Small intestine (tissue), 7 donors: ENCODE measurements at regions not wholly inside any gene's neighbourhood (a gene's known extent, or its start where the extent isn't known, plus 50 kb on each side); places are given as distances from the start of the nearest gene placed in this dataset.

Source experiments
- DNase-seq, 2 donors: peaks; one replicate each; pipeline versions ENCODE4 v3.0.0 to v3.0.0-alpha.2; 2013
- FAIRE-seq: peaks from 2 replicates; lab custom pipeline; 2012; peaks lifted over from hg19 to GRCh38; lab: Jason Lieb, UNC
- H3K27ac ChIP-seq, 3 donors: one replicate each; pipeline ENCODE4 v1.5.1; 2013; ENCODE audit warnings: low read length in 2 of 3, mild to moderate bottlenecking in 2 of 3, control low read depth in 1 of 3, inconsistent platforms in 1 of 3, low read depth in 1 of 3, moderate library complexity in 1 of 3
- H3K27me3 ChIP-seq, 3 donors: one replicate each; pipeline ENCODE4 v1.6.1; 2013; ENCODE audit warnings: low read length in 3 of 3, inconsistent platforms in 1 of 3; ENCODE audit not compliant: control insufficient read depth in 3 of 3, insufficient read depth in 3 of 3
- H3K36me3 ChIP-seq, 3 donors: one replicate each; pipeline ENCODE4 v1.6.1; 2013; ENCODE audit warnings: low read length in 3 of 3, inconsistent platforms in 1 of 3, low read depth in 1 of 3, mild to moderate bottlenecking in 1 of 3, moderate library complexity in 1 of 3; ENCODE audit not compliant: control insufficient read depth in 3 of 3, insufficient read depth in 2 of 3
- H3K4me1 ChIP-seq, 3 donors: one replicate each; pipeline ENCODE4 v1.6.1; 2013; ENCODE audit warnings: low read length in 2 of 3, inconsistent platforms in 1 of 3, low read depth in 1 of 3, mild to moderate bottlenecking in 1 of 3, moderate library complexity in 1 of 3; ENCODE audit not compliant: control insufficient read depth in 3 of 3, insufficient read depth in 2 of 3
- H3K4me3 ChIP-seq, 3 donors: one replicate each; pipeline ENCODE4 v1.5.1; 2013; ENCODE audit warnings: low read length in 3 of 3, control low read depth in 1 of 3, inconsistent platforms in 1 of 3, low read depth in 1 of 3, mild to moderate bottlenecking in 1 of 3, moderate library complexity in 1 of 3
- H3K9me3 ChIP-seq, 2 donors: one replicate each; pipeline ENCODE4 v1.6.1; 2013; ENCODE audit warnings: low read depth in 1 of 2, low read length in 1 of 2; ENCODE audit not compliant: control insufficient read depth in 2 of 2, insufficient read depth in 1 of 2
- WGBS, 3 donors: extraction: QIAGEN DNeasy Blood & Tissue Kit; methylation state at CpG; one replicate each; pipeline ENCODE4 v1.1.7; 2013; 5-methylcytosine and 5-hydroxymethylcytosine counted together
- donor health status: healthy with polysubstance abuse.
- donor health status: control.
- donor health status: control.
- donor health status: Bipolar disorder and iron deficiency.
- donor health status: healthy.

DNA sequence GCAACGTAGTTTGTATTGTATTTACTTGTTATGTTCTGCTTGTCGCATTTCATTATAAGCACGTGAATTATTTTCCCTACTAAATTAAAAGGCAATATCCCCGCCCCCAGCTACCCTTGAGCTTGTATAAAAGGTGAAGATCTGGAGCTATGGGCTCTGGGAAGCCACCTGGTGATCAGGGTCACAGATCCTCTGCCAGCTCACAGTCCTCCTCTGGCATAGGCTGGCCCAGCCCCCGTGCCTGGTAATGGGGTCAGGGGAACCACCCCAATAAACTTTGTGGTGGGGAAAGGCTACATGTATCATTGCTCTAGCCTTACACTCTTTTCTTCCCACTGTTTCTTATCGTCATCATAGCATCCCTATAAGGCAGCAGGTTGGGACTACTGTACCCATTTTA is 190.2 kb upstream of the TSHZ3 start:
- H3K4me1 ChIP-seq: no peaks in the 10 kb centered on the region
- H3K9me3 ChIP-seq: no peaks in the 10 kb centered on the region
- no peaks in the 10 kb centered on the region for H3K27me3 ChIP-seq
- FAIRE-seq (no peak), DNase-seq (no peak)
- H3K27ac ChIP-seq: no peak overlapping the region
- H3K4me3 ChIP-seq: no peak overlapping the region
- H3K36me3 ChIP-seq: no peaks in the 10 kb centered on the region
- WGBS, 3 donors: 71 to 83% (median 76%) methylated on average over 6 of the region's 6 CpGs

DNA sequence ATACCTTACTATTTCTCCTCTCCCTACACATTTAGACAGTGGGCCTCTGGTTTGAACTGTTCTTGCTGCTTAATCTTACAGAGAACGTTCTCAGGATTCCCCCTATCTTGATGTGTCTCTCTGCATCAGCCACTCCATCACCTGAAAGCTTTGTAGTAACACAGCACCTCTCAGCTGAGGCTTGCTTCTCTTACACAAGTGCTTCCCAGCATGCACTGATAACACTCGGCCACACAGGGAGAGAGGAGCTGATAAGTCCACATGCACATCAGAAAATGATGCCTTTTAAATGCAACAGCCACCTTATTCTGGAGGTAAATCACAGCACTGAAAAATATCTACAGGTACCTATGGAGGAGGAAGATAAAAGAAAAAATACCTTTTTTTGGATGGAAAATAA is 192.2 kb upstream of the TSHZ3 start:
- H3K9me3 ChIP-seq: no peaks in the 10 kb centered on the region
- peaks cover 0 to 2% (median 0%) of the 10 kb centered on the region in 3 donors for H3K27me3 ChIP-seq
- WGBS, 3 donors: 6 to 29% (median 13%) methylated on average over 2 of the region's 2 CpGs
- H3K4me3 ChIP-seq: no peak overlapping the region
- no peaks in the 10 kb centered on the region for H3K4me1 ChIP-seq
- H3K27ac ChIP-seq: no peak overlapping the region
- no peaks in the 10 kb centered on the region for H3K36me3 ChIP-seq
- FAIRE-seq (no peak), DNase-seq (no peak)

DNA sequence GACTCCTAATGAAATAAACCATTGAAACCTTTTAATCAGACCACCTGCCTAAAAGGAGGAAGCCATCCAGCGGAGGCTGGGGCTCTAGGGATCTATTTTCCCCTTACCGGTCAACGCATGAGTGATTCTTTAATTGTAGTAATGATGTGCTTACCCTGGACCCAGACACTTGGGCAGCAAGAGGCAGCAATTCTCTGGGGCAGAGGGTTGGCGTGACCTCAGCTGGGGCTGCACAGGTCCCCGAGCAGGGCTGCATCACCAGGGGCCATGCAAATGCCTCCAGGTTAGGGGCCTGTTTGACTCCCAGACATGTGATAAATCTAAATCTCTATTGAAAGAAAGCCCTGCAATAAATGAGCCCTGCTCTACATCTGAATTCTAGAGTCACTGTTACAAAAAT is 194.2 kb upstream of the TSHZ3 start:
- WGBS, 3 donors: 81 to 90% (median 84%) methylated on average over 5 of the region's 5 CpGs
- no peak overlapping the region for H3K27ac ChIP-seq
- no peak for FAIRE-seq

DNA sequence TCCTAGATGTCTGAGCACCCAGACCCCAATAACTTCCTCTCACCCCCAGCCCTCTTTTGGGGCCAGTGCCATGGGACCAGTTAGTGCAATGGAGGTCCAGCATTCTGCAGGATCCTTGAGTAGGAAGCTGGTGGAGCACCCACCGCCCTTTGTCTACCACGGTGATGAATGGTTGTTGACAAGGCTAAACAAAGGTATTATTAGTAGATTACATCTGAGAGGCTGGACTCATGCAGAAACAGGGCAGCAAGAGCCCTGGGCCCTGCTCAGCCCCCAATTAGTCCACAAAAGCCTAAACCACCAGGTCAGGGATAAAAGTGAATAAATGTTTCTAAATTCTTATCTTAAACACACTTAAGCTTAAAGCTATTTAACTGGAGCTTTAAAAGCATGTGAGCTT is 196.5 kb upstream of the TSHZ3 start:
- no peaks in the 10 kb centered on the region for H3K36me3 ChIP-seq
- DNase-seq (no peak), FAIRE-seq (no peak)
- no peaks in the 10 kb centered on the region for H3K9me3 ChIP-seq
- no peaks in the 10 kb centered on the region for H3K4me1 ChIP-seq
- H3K27ac ChIP-seq: no peak overlapping the region
- H3K4me3 ChIP-seq: no peak overlapping the region
- 30 to 48% (median 45%) methylated on average over 2 of the region's 2 CpGs for WGBS, 3 donors
- H3K27me3 ChIP-seq: peaks cover 0 to 2% (median 0%) of the 10 kb centered on the region in 3 donors

More for the DNA sequence above, 194.2 kb upstream of the TSHZ3 start:
- Histone ChIP-seq H3K27me3 (peaks cover 0 to 2% (median 0%) of the 10 kb centered on the region in 3 donors), H3K9me3 (no peaks in the 10 kb centered on the region), H3K4me3 (no peak overlapping the region), H3K36me3 (no peaks in the 10 kb centered on the region), H3K4me1 (no peaks in the 10 kb centered on the region)
- DNase-seq: no peak

DNA sequence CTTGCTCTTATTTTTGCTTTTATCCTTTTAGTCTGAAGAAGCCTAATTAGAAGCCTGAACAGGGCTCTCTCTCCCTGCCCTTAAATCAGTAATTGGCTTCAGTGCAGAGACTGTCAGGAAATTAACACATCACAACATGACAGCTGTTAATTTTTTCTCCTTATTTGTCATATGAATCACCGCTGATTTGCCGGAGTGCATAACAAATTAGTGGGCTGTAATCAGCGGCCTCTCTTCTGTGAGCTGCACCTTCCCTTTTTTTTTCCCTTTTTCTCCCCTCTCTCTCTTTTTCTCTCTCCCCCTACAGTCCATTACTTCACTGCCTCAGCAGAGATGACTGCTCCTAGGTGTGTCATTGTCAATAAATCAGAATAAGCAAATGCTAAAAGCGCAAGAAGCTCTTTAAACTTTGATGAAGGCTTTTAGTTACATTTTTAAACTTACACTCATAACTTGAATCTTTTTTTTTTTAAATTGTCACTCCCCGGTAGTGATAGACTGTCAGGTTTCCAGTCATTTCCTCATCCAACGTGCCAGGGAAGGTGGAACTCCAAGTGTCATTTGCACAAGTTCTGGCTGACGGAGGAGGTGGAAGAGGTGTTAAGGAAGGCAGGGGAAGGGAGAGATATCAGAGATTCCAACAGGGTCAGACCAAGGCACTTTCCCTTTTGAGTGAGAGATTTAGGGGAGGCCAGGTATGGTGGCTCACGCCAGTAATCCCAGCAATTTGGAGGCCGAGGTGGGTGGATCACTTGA is 197.1 kb upstream of the TSHZ3 start:
- FAIRE-seq (no peak), DNase-seq (no peak)
- Histone ChIP-seq H3K9me3 (no peaks in the 10 kb centered on the region), H3K4me3 (no peak overlapping the region), H3K27me3 (peaks cover 0 to 2% (median 0%) of the 10 kb centered on the region in 3 donors), H3K27ac (no peak overlapping the region), H3K36me3 (no peaks in the 10 kb centered on the region), H3K4me1 (no peaks in the 10 kb centered on the region)
- WGBS, 3 donors: 53 to 69% (median 60%) methylated on average over 9 of the region's 9 CpGs

DNA sequence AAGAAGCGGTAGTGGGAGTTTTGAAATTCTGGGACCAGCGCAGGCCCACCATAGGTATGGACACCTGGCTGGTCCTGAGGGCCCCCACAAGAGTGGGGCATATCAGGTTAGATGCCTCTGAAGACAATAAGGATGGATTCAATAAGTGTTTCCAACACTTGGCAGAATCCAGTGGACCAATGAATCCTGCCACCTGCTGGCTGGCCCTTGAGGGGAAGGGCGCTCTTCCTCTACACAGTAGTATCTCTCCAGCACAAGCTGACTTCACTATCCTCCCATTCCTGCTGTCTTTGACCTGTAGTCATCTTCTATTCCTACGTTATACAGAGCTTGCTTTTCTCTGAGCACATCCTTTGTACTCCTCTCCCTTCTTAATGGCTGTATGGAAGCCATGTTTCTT is 199.7 kb upstream of the TSHZ3 start:
- DNase-seq (peak in 1 of 2 donors; percentile 5), FAIRE-seq (no peak)
- no peaks in the 10 kb centered on the region for H3K9me3 ChIP-seq
- H3K4me1 ChIP-seq: no peaks in the 10 kb centered on the region
- no peaks in the 10 kb centered on the region for H3K36me3 ChIP-seq
- peaks cover 0 to 2% (median 0%) of the 10 kb centered on the region in 3 donors for H3K27me3 ChIP-seq
- WGBS, 3 donors: 65 to 82% (median 74%) methylated on average over 4 of the region's 4 CpGs
- H3K27ac ChIP-seq: no peak overlapping the region
- no peak overlapping the region for H3K4me3 ChIP-seq

DNA sequence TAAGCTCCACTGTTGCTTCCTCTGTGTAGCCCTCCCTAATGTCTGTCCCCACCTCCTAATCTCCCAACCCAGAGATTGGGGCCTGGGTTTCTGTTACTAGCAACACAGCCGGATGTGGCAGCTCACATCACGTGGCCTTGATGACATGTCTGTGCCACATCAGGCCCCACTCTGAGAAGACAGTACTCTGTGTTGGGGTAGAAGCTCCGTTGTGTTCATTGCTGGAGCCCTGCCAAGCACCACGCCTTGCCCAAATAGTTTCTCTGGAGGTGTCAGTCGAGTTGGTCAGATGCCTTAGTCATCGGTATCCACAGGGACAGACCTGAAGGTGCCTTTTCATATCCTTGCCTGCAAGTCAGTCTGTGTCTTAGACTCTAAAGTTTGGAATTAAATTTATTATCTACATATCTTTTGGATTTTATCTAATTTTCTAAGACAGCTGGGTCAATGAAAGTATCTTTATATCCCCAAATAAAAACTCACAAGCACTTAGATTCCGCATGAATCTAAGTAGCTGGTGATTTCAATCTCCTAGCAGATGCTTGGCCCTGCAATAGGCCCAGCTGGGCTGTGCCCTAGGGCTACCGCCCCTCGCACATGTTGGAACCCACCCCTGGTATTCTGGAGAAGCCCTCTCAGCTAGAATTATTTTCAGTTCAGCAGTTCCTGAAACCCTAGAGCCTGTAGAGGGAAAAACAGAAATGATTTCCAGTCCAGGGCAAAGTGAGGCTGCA is 204.0 kb upstream of the TSHZ3 start:
- Histone ChIP-seq H3K9me3 (no peaks in the 10 kb centered on the region), H3K4me3 (no peak overlapping the region), H3K27me3 (no peaks in the 10 kb centered on the region), H3K27ac (peak overlapping the region in 1 of 3 donors; percentile 29), H3K4me1 (no peaks in the 10 kb centered on the region), H3K36me3 (no peaks in the 10 kb centered on the region)
- 57 to 65% (median 64%) methylated on average over 9 of the region's 9 CpGs for whole genome bisulfite sequencing, 3 donors
- FAIRE-seq (no peak), DNase-seq (no peak)

DNA sequence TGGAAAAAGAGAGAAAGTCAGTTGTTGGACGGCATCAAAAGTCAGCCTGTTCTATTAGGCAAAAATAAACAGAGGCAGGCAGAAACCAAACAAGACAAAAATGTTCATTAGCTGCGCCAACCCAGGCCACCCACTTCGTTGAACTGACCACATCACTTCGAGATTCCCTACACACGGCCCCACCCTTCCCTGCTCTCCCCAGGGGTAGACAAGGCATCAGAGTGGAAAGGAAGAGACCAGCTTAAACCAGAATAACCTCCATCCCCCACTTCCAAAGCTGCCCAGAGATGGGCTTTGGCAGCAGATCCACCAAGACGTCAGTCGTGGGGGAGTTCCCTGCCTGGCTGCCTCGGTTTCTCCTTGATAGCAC is 204.6 kb upstream of the TSHZ3 start:
- FAIRE-seq (no peak), DNase-seq (peak in 1 of 2 donors; percentile 6)
- Histone ChIP-seq H3K36me3 (no peaks in the 10 kb centered on the region), H3K4me3 (no peak overlapping the region), H3K9me3 (no peaks in the 10 kb centered on the region), H3K27me3 (no peaks in the 10 kb centered on the region), H3K4me1 (no peaks in the 10 kb centered on the region), H3K27ac (peak overlapping the region in 1 of 3 donors; percentile 61)
- 51 to 62% (median 53%) methylated on average over 8 of the region's 8 CpGs for WGBS, 3 donors
